Uterus (tissue), 3 donors: ENCODE measurements at regions not wholly inside any gene's neighbourhood (a gene's known extent, or its start where the extent isn't known, plus 50 kb on each side); places are given as distances from the start of the nearest gene placed in this dataset.

Experiments used
- DNase-seq, 2 donors: peaks; one replicate each; pipeline ENCODE4 v3.0.0-alpha.2; 2019 to 2020
- H3K27ac ChIP-seq, 2 donors: fragments of 200-600 bp; sonication (generic); 1 replicate in 1 of 2; 2 replicates in 1 of 2; pipeline ENCODE4 v1.5.1; 2016 to 2018
- H3K27me3 ChIP-seq, 2 donors: fragments of 200-600 bp; sonication (generic); one replicate each; pipeline ENCODE4 v1.5.1; 2018 to 2019; ENCODE audit warnings: control low read depth in 1 of 2
- H3K36me3 ChIP-seq, 2 donors: fragments of 200-600 bp; sonication (generic); one replicate each; pipeline ENCODE4 v1.5.1; 2019; ENCODE audit warnings: control low read depth in 1 of 2
- H3K4me1 ChIP-seq, 2 donors: fragments of 200-600 bp; sonication (generic); one replicate each; pipeline ENCODE4 v1.5.1; 2018 to 2019; ENCODE audit warnings: control low read depth in 1 of 2
- H3K4me3 ChIP-seq, 2 donors: fragments of 200-600 bp; sonication (generic); 1 replicate in 1 of 2; 2 replicates in 1 of 2; pipeline ENCODE4 v1.5.1; 2018 to 2019; ENCODE audit warnings: mild to moderate bottlenecking in 1 of 2
- H3K9me3 ChIP-seq, 2 donors: fragments of 200-600 bp; sonication (generic); one replicate each; pipeline ENCODE4 v1.5.1; 2019; ENCODE audit warnings: control low read depth in 1 of 2
- CTCF ChIP-seq, 4 experiments: fragments of 200-600 bp in 2 of 4; fragments of 450-650 bp in 2 of 4; sonication (generic) in 2 of 4; IDR thresholded peaks; one replicate each; pipeline ENCODE4 v1.5.1; 2016 to 2019; ENCODE audit warnings: antibody characterized with exemption in 4 of 4, mild to moderate bottlenecking in 2 of 4, moderate library complexity in 1 of 4
- POLR2A ChIP-seq, 2 donors: fragments of 450-650 bp; IDR thresholded peaks; one replicate each; pipeline ENCODE4 v1.6.1; 2016; ENCODE audit warnings: antibody characterized with exemption in 2 of 2, mild to moderate bottlenecking in 1 of 2, moderate library complexity in 1 of 2
- intact Hi-C: fragments of 100-400 bp; cut with DNase I; formaldehyde crosslinking; loops from one replicate; pipeline ENCODE4 v1.15.1; 2023; ENCODE audit warnings: low total_unique reads
- donor health status: DM: yes; HTN: yes; CAD: no.

- Histone ChIP-seq H3K4me1 (no peaks in the 10 kb centered on the region), H3K36me3 (no peaks in the 10 kb centered on the region), H3K4me3 (no peak overlapping the region), H3K27me3 (no peaks in the 10 kb centered on the region), H3K9me3 (no peaks in the 10 kb centered on the region), H3K27ac (no peak overlapping the region)
- DNase-seq, result no peak
- intact Hi-C loops, result no loop called here
- no peak for TF ChIP-seq CTCF (IDR thresholded peaks at IDR 0.05)
- TF ChIP-seq POLR2A (IDR thresholded peaks at IDR 0.05), result no peak
Observed at GRCh38 chr18:41075212-41075611, 879.8 kb upstream of the PIK3C3 start.

GRCh38 chr18:41073372-41073954 is 881.6 kb upstream of the PIK3C3 start:
- TF ChIP-seq CTCF (IDR thresholded peaks at IDR 0.05), result no peak
- no peak for TF ChIP-seq POLR2A (IDR thresholded peaks at IDR 0.05)
- Histone ChIP-seq H3K27me3 (no peaks in the 10 kb centered on the region), H3K27ac (no peak overlapping the region), H3K4me1 (no peaks in the 10 kb centered on the region), H3K4me3 (no peak overlapping the region), H3K36me3 (no peaks in the 10 kb centered on the region), H3K9me3 (no peaks in the 10 kb centered on the region)
- DNase-seq, result no peak
- intact Hi-C loops, result no loop called here

GRCh38 chr18:41072946-41073345 is 882.1 kb upstream of the PIK3C3 start:
- DNase-seq, result no peak
- no peaks in the 10 kb centered on the region for H3K27me3 ChIP-seq
- no peak overlapping the region for H3K4me3 ChIP-seq
- H3K4me1 ChIP-seq, result no peaks in the 10 kb centered on the region
- no peak for TF ChIP-seq CTCF (IDR thresholded peaks at IDR 0.05)
- TF ChIP-seq POLR2A (IDR thresholded peaks at IDR 0.05), result no peak
- no peaks in the 10 kb centered on the region for H3K9me3 ChIP-seq
- intact Hi-C loops, result no loop called here
- H3K27ac ChIP-seq, result no peak overlapping the region
- no peaks in the 10 kb centered on the region for H3K36me3 ChIP-seq

- H3K27ac ChIP-seq, result no peak overlapping the region
Observed at GRCh38 chr18:41071826-41072225, 883.2 kb upstream of the PIK3C3 start.

GRCh38 chr18:41069167-41069566 is 885.9 kb upstream of the PIK3C3 start:
- Histone ChIP-seq H3K4me1 (no peaks in the 10 kb centered on the region), H3K9me3 (no peaks in the 10 kb centered on the region), H3K4me3 (no peak overlapping the region), H3K27me3 (no peaks in the 10 kb centered on the region), H3K36me3 (no peaks in the 10 kb centered on the region), H3K27ac (no peak overlapping the region)
- intact Hi-C loops, result no loop called here
- no peak for DNase-seq
- no peak for TF ChIP-seq POLR2A (IDR thresholded peaks at IDR 0.05)
- no peak for TF ChIP-seq CTCF (IDR thresholded peaks at IDR 0.05)

More at GRCh38 chr18:41071826-41072225, 883.2 kb upstream of the PIK3C3 start:
- H3K36me3 ChIP-seq, result no peaks in the 10 kb centered on the region
- DNase-seq, result no peak
- no peak for TF ChIP-seq POLR2A (IDR thresholded peaks at IDR 0.05)
- no peak overlapping the region for H3K4me3 ChIP-seq
- intact Hi-C loops, result no loop called here
- H3K27me3 ChIP-seq, result no peaks in the 10 kb centered on the region
- no peaks in the 10 kb centered on the region for H3K4me1 ChIP-seq
- no peaks in the 10 kb centered on the region for H3K9me3 ChIP-seq

- H3K9me3 ChIP-seq, result no peaks in the 10 kb centered on the region
- intact Hi-C loops, result no loop called here
- H3K4me1 ChIP-seq, result no peaks in the 10 kb centered on the region
- H3K4me3 ChIP-seq, result no peak overlapping the region
- no peak for DNase-seq
- H3K27ac ChIP-seq, result no peak overlapping the region
- TF ChIP-seq CTCF (IDR thresholded peaks at IDR 0.05) (no peak), POLR2A (IDR thresholded peaks at IDR 0.05) (no peak)
- H3K36me3 ChIP-seq, result no peaks in the 10 kb centered on the region
- no peaks in the 10 kb centered on the region for H3K27me3 ChIP-seq
Observed at GRCh38 chr18:41064916-41065315, 890.1 kb upstream of the PIK3C3 start.
